ENCODE measurements at regions not wholly inside any gene's neighbourhood (a gene's known extent, or its start where the extent isn't known, plus 50 kb on each side); places are given as distances from the start of the nearest gene placed in this dataset.

- no peak for TF ChIP-seq CTCF (conservative IDR thresholded peaks at IDR 0.05; ENCODE audit: low read depth)
- no peak for DNase-seq (ENCODE audit: low spot score)
- ChIA-PET POLR2A (ENCODE audit: low non-redundant PET) (no interaction called here), CTCF (no interaction called here)
- H3K27ac ChIP-seq = no peak overlapping the region
These were observed 170.1 kb upstream of the SLITRK6 start for GRCh38 chr13:85969331-85969730.

GRCh38 chr13:85935868-85936467, 136.7 kb upstream of the SLITRK6 start:
- ChIA-PET CTCF (no interaction called here), POLR2A (ENCODE audit: low non-redundant PET) (no interaction called here)
- DNase-seq (ENCODE audit: low spot score) = no peak
- H3K27ac ChIP-seq = no peak overlapping the region
- no peak for TF ChIP-seq CTCF (conservative IDR thresholded peaks at IDR 0.05; ENCODE audit: low read depth)

GRCh38 chr13:85930108-85930507, 130.9 kb upstream of the SLITRK6 start:
- no peak overlapping the region for H3K27ac ChIP-seq
- DNase-seq (ENCODE audit: low spot score) = no peak
- TF ChIP-seq CTCF (conservative IDR thresholded peaks at IDR 0.05; ENCODE audit: low read depth) = no peak
- ChIA-PET CTCF (no interaction called here), POLR2A (ENCODE audit: low non-redundant PET) (no interaction called here)

- POLR2A ChIA-PET (ENCODE audit: low non-redundant PET) = no interaction called here
- CTCF ChIA-PET = no interaction called here
These were observed 111.7 kb upstream of the SLITRK6 start for GRCh38 chr13:85910962-85911361.

GRCh38 chr13:85900521-85900920, 101.3 kb upstream of the SLITRK6 start:
- no peak for DNase-seq (ENCODE audit: low spot score)
- no peak overlapping the region for H3K27ac ChIP-seq
- ChIA-PET POLR2A (ENCODE audit: low non-redundant PET) (no interaction called here), CTCF (no interaction called here)
- no peak for TF ChIP-seq CTCF (conservative IDR thresholded peaks at IDR 0.05; ENCODE audit: low read depth)

More at GRCh38 chr13:85910962-85911361, 111.7 kb upstream of the SLITRK6 start:
- H3K27ac ChIP-seq = no peak overlapping the region
- no peak for DNase-seq (ENCODE audit: low spot score)
- no peak for TF ChIP-seq CTCF (conservative IDR thresholded peaks at IDR 0.05; ENCODE audit: low read depth)

GRCh38 chr13:85896516-85897450, 97.6 kb upstream of the SLITRK6 start:
- ChIA-PET POLR2A (ENCODE audit: low non-redundant PET) (no interaction called here), CTCF (interaction anchor here (0.8 kb wide), 1 partner anchor 71 kb away, joined by 3 read pairs; no protein-coding TSS in a partner anchor)
- no peak overlapping the region for H3K27ac ChIP-seq
- TF ChIP-seq CTCF (conservative IDR thresholded peaks at IDR 0.05; ENCODE audit: low read depth) = no peak
- peak; percentile 21 for DNase-seq (ENCODE audit: low spot score)

Data from RWPE1 (cell line).